ENCODE measurements at regions not wholly inside any gene's neighbourhood (a gene's known extent, or its start where the extent isn't known, plus 50 kb on each side); places are given as distances from the start of the nearest gene placed in this dataset.

GRCh38 chr1:191101960-191102359 lies 624.3 kb upstream of the BRINP3 start:
- H3K4me1 ChIP-seq (ENCODE audit: control insufficient read depth, insufficient read depth, low read length), result no peaks in the 10 kb centered on the region
- no peak overlapping the region for H3K27ac ChIP-seq (ENCODE audit: low read length)
- no peaks in the 10 kb centered on the region for H3K36me3 ChIP-seq (ENCODE audit: control insufficient read depth in 2 of 2, insufficient read depth in 2 of 2, low read length in 2 of 2)
- no peaks in the 10 kb centered on the region for H3K27me3 ChIP-seq (ENCODE audit: control insufficient read depth in 1 of 2, insufficient read depth in 2 of 2, low read length in 2 of 2)
- H3K9ac ChIP-seq (ENCODE audit: low read length in 2 of 2), result no peak overlapping the region
- no peaks in the 10 kb centered on the region for H3K9me3 ChIP-seq (ENCODE audit: control insufficient read depth in 2 of 2, low read length in 2 of 2)
- no peak overlapping the region for H3K4me3 ChIP-seq (ENCODE audit: low read length in 2 of 2)

GRCh38 chr1:191125950-191126349 lies 648.3 kb upstream of the BRINP3 start:
- Histone ChIP-seq H3K4me3 (ENCODE audit: low read length in 2 of 2) (no peak overlapping the region), H3K36me3 (ENCODE audit: control insufficient read depth in 2 of 2, insufficient read depth in 2 of 2, low read length in 2 of 2) (no peaks in the 10 kb centered on the region), H3K27ac (ENCODE audit: low read length) (no peak overlapping the region), H3K27me3 (ENCODE audit: control insufficient read depth in 1 of 2, insufficient read depth in 2 of 2, low read length in 2 of 2) (no peaks in the 10 kb centered on the region), H3K4me1 (ENCODE audit: control insufficient read depth, insufficient read depth, low read length) (no peaks in the 10 kb centered on the region), H3K9me3 (ENCODE audit: control insufficient read depth in 2 of 2, low read length in 2 of 2) (no peaks in the 10 kb centered on the region), H3K9ac (ENCODE audit: low read length in 2 of 2) (no peak overlapping the region)

GRCh38 chr1:191134796-191135195 lies 657.1 kb upstream of the BRINP3 start:
- Histone ChIP-seq H3K27me3 (ENCODE audit: control insufficient read depth in 1 of 2, insufficient read depth in 2 of 2, low read length in 2 of 2) (no peaks in the 10 kb centered on the region), H3K36me3 (ENCODE audit: control insufficient read depth in 2 of 2, insufficient read depth in 2 of 2, low read length in 2 of 2) (no peaks in the 10 kb centered on the region), H3K9ac (ENCODE audit: low read length in 2 of 2) (peak overlapping the region in 1 of 2 donors; percentile 6), H3K4me3 (ENCODE audit: low read length in 2 of 2) (peak overlapping the region in 1 of 2 donors; percentile 16), H3K4me1 (ENCODE audit: control insufficient read depth, insufficient read depth, low read length) (no peaks in the 10 kb centered on the region), H3K27ac (ENCODE audit: low read length) (no peak overlapping the region), H3K9me3 (ENCODE audit: control insufficient read depth in 2 of 2, low read length in 2 of 2) (no peaks in the 10 kb centered on the region)

GRCh38 chr1:191140038-191140437 lies 662.4 kb upstream of the BRINP3 start:
- Histone ChIP-seq H3K27ac (ENCODE audit: low read length) (no peak overlapping the region), H3K9ac (ENCODE audit: low read length in 2 of 2) (no peak overlapping the region), H3K36me3 (ENCODE audit: control insufficient read depth in 2 of 2, insufficient read depth in 2 of 2, low read length in 2 of 2) (no peaks in the 10 kb centered on the region), H3K4me3 (ENCODE audit: low read length in 2 of 2) (no peak overlapping the region), H3K27me3 (ENCODE audit: control insufficient read depth in 1 of 2, insufficient read depth in 2 of 2, low read length in 2 of 2) (no peaks in the 10 kb centered on the region), H3K9me3 (ENCODE audit: control insufficient read depth in 2 of 2, low read length in 2 of 2) (no peaks in the 10 kb centered on the region), H3K4me1 (ENCODE audit: control insufficient read depth, insufficient read depth, low read length) (no peaks in the 10 kb centered on the region)

- Histone ChIP-seq H3K4me1 (ENCODE audit: control insufficient read depth, insufficient read depth, low read length) (no peaks in the 10 kb centered on the region), H3K4me3 (ENCODE audit: low read length in 2 of 2) (no peak overlapping the region), H3K27ac (ENCODE audit: low read length) (no peak overlapping the region), H3K9me3 (ENCODE audit: control insufficient read depth in 2 of 2, low read length in 2 of 2) (no peaks in the 10 kb centered on the region), H3K9ac (ENCODE audit: low read length in 2 of 2) (no peak overlapping the region), H3K27me3 (ENCODE audit: control insufficient read depth in 1 of 2, insufficient read depth in 2 of 2, low read length in 2 of 2) (no peaks in the 10 kb centered on the region), H3K36me3 (ENCODE audit: control insufficient read depth in 2 of 2, insufficient read depth in 2 of 2, low read length in 2 of 2) (no peaks in the 10 kb centered on the region)
Observed at GRCh38 chr1:191142748-191143147, 665.1 kb upstream of the BRINP3 start.

- Histone ChIP-seq H3K27me3 (ENCODE audit: control insufficient read depth in 1 of 2, insufficient read depth in 2 of 2, low read length in 2 of 2) (no peaks in the 10 kb centered on the region), H3K9ac (ENCODE audit: low read length in 2 of 2) (no peak overlapping the region), H3K36me3 (ENCODE audit: control insufficient read depth in 2 of 2, insufficient read depth in 2 of 2, low read length in 2 of 2) (no peaks in the 10 kb centered on the region), H3K4me1 (ENCODE audit: control insufficient read depth, insufficient read depth, low read length) (no peaks in the 10 kb centered on the region), H3K27ac (ENCODE audit: low read length) (no peak overlapping the region), H3K9me3 (ENCODE audit: control insufficient read depth in 2 of 2, low read length in 2 of 2) (no peaks in the 10 kb centered on the region), H3K4me3 (ENCODE audit: low read length in 2 of 2) (no peak overlapping the region)
Observed at GRCh38 chr1:191145834-191146233, 668.2 kb upstream of the BRINP3 start.

GRCh38 chr1:191151321-191151807 lies 673.7 kb upstream of the BRINP3 start:
- Histone ChIP-seq H3K9me3 (ENCODE audit: control insufficient read depth in 2 of 2, low read length in 2 of 2) (no peaks in the 10 kb centered on the region), H3K9ac (ENCODE audit: low read length in 2 of 2) (no peak overlapping the region), H3K4me1 (ENCODE audit: control insufficient read depth, insufficient read depth, low read length) (no peaks in the 10 kb centered on the region), H3K27ac (ENCODE audit: low read length) (no peak overlapping the region), H3K27me3 (ENCODE audit: control insufficient read depth in 1 of 2, insufficient read depth in 2 of 2, low read length in 2 of 2) (no peaks in the 10 kb centered on the region), H3K36me3 (ENCODE audit: control insufficient read depth in 2 of 2, insufficient read depth in 2 of 2, low read length in 2 of 2) (no peaks in the 10 kb centered on the region), H3K4me3 (ENCODE audit: low read length in 2 of 2) (no peak overlapping the region)

- Histone ChIP-seq H3K36me3 (ENCODE audit: control insufficient read depth in 2 of 2, insufficient read depth in 2 of 2, low read length in 2 of 2) (no peaks in the 10 kb centered on the region), H3K4me1 (ENCODE audit: control insufficient read depth, insufficient read depth, low read length) (no peaks in the 10 kb centered on the region), H3K9me3 (ENCODE audit: control insufficient read depth in 2 of 2, low read length in 2 of 2) (no peaks in the 10 kb centered on the region), H3K27me3 (ENCODE audit: control insufficient read depth in 1 of 2, insufficient read depth in 2 of 2, low read length in 2 of 2) (no peaks in the 10 kb centered on the region), H3K4me3 (ENCODE audit: low read length in 2 of 2) (no peak overlapping the region), H3K27ac (ENCODE audit: low read length) (no peak overlapping the region), H3K9ac (ENCODE audit: low read length in 2 of 2) (no peak overlapping the region)
Observed at GRCh38 chr1:191152776-191153175, 675.1 kb upstream of the BRINP3 start.

- Histone ChIP-seq H3K27me3 (ENCODE audit: control insufficient read depth in 1 of 2, insufficient read depth in 2 of 2, low read length in 2 of 2) (no peaks in the 10 kb centered on the region), H3K4me1 (ENCODE audit: control insufficient read depth, insufficient read depth, low read length) (no peaks in the 10 kb centered on the region), H3K9ac (ENCODE audit: low read length in 2 of 2) (no peak overlapping the region), H3K9me3 (ENCODE audit: control insufficient read depth in 2 of 2, low read length in 2 of 2) (no peaks in the 10 kb centered on the region), H3K4me3 (ENCODE audit: low read length in 2 of 2) (no peak overlapping the region), H3K36me3 (ENCODE audit: control insufficient read depth in 2 of 2, insufficient read depth in 2 of 2, low read length in 2 of 2) (no peaks in the 10 kb centered on the region), H3K27ac (ENCODE audit: low read length) (no peak overlapping the region)
Observed at GRCh38 chr1:191155178-191155577, 677.5 kb upstream of the BRINP3 start.

GRCh38 chr1:191160837-191161236 lies 683.2 kb upstream of the BRINP3 start:
- no peak overlapping the region for H3K27ac ChIP-seq (ENCODE audit: low read length)
- no peaks in the 10 kb centered on the region for H3K9me3 ChIP-seq (ENCODE audit: control insufficient read depth in 2 of 2, low read length in 2 of 2)
- H3K9ac ChIP-seq (ENCODE audit: low read length in 2 of 2), result no peak overlapping the region
- H3K36me3 ChIP-seq (ENCODE audit: control insufficient read depth in 2 of 2, insufficient read depth in 2 of 2, low read length in 2 of 2), result no peaks in the 10 kb centered on the region
- no peak overlapping the region for H3K4me3 ChIP-seq (ENCODE audit: low read length in 2 of 2)
- H3K27me3 ChIP-seq (ENCODE audit: control insufficient read depth in 1 of 2, insufficient read depth in 2 of 2, low read length in 2 of 2), result no peaks in the 10 kb centered on the region
- no peaks in the 10 kb centered on the region for H3K4me1 ChIP-seq (ENCODE audit: control insufficient read depth, insufficient read depth, low read length)

- Histone ChIP-seq H3K27ac (ENCODE audit: low read length) (no peak overlapping the region), H3K9ac (ENCODE audit: low read length in 2 of 2) (no peak overlapping the region), H3K36me3 (ENCODE audit: control insufficient read depth in 2 of 2, insufficient read depth in 2 of 2, low read length in 2 of 2) (no peaks in the 10 kb centered on the region), H3K4me3 (ENCODE audit: low read length in 2 of 2) (no peak overlapping the region), H3K27me3 (ENCODE audit: control insufficient read depth in 1 of 2, insufficient read depth in 2 of 2, low read length in 2 of 2) (no peaks in the 10 kb centered on the region), H3K4me1 (ENCODE audit: control insufficient read depth, insufficient read depth, low read length) (no peaks in the 10 kb centered on the region), H3K9me3 (ENCODE audit: control insufficient read depth in 2 of 2, low read length in 2 of 2) (no peaks in the 10 kb centered on the region)
Observed at GRCh38 chr1:191162762-191163161, 685.1 kb upstream of the BRINP3 start.

Data from stomach smooth muscle (tissue), 2 donors.